Epithelial cell of proximal tubule (primary cell): ENCODE measurements at regions not wholly inside any gene's neighbourhood (a gene's known extent, or its start where the extent isn't known, plus 50 kb on each side); places are given as distances from the start of the nearest gene placed in this dataset.

Experiments used
- DNase-seq: peaks from one replicate; pipeline ENCODE4 v3.0.0-alpha.2; 2011; ENCODE audit warnings: low read depth
- H3K4me3 ChIP-seq: 2 replicates; pipeline ENCODE4 v1.5.1; 2011; ENCODE audit warnings: low read depth, mild to moderate bottlenecking, low read length
- CTCF ChIP-seq: conservative IDR thresholded peaks from 2 replicates; pipeline ENCODE4 v1.5.1; 2012; ENCODE audit warnings: low read depth, mild to moderate bottlenecking, low read length

- DNase-seq, result no peak
- no peak overlapping the region for H3K4me3 ChIP-seq
- no peak for TF ChIP-seq CTCF
Observed at GRCh38 chr11:119803726-119804294, 74.8 kb upstream of the NECTIN1 start.

- TF ChIP-seq CTCF, result no peak
Observed at GRCh38 chr11:119803139-119803538, 74.1 kb upstream of the NECTIN1 start.

GRCh38 chr11:119802670-119803069 lies 73.7 kb upstream of the NECTIN1 start:
- DNase-seq, result no peak
- H3K4me3 ChIP-seq, result no peak overlapping the region
- TF ChIP-seq CTCF, result no peak

More at GRCh38 chr11:119803139-119803538, 74.1 kb upstream of the NECTIN1 start:
- DNase-seq, result no peak
- no peak overlapping the region for H3K4me3 ChIP-seq

GRCh38 chr11:119800619-119801018 lies 71.6 kb upstream of the NECTIN1 start:
- no peak for TF ChIP-seq CTCF
- H3K4me3 ChIP-seq, result no peak overlapping the region
- no peak for DNase-seq

- no peak for TF ChIP-seq CTCF
- no peak overlapping the region for H3K4me3 ChIP-seq
- no peak for DNase-seq
Observed at GRCh38 chr11:119800171-119800570, 71.2 kb upstream of the NECTIN1 start.

- no peak for TF ChIP-seq CTCF
- no peak for DNase-seq
Observed at GRCh38 chr11:119798656-119799055, 69.7 kb upstream of the NECTIN1 start.

GRCh38 chr11:119797736-119798135 lies 68.7 kb upstream of the NECTIN1 start:
- no peak for DNase-seq
- no peak overlapping the region for H3K4me3 ChIP-seq
- TF ChIP-seq CTCF, result no peak

More at GRCh38 chr11:119798656-119799055, 69.7 kb upstream of the NECTIN1 start:
- H3K4me3 ChIP-seq, result no peak overlapping the region
